Panc1 (cell line): ENCODE measurements at regions not wholly inside any gene's neighbourhood (a gene's known extent, or its start where the extent isn't known, plus 50 kb on each side); places are given as distances from the start of the nearest gene placed in this dataset.

Experiments
- ATAC-seq: fragments of 200-7000 bp; cut with Tn5 transposase; 2 replicates; pipeline ENCODE4 v1.9.1; 2020; ENCODE audit warnings: mild to moderate bottlenecking, moderate library complexity
- BruUV-seq: library from RNA; stranded (reverse); fragments of 400-500 nt; replicated peaks from 2 replicates; lab custom pipeline; 2021; lab: Mats Ljungman, UMichigan
- CTCF ChIA-PET: fragments of 300-600 bp; sonication (Branson Sonifier 250); formaldehyde crosslinking; loops from one replicate; lab custom pipeline; 2022; ENCODE audit warnings: antibody characterized with exemption; lab: Charles Lee
- POLR2A ChIA-PET: fragments of 300-600 bp; sonication (Branson Sonifier 250); formaldehyde crosslinking; loops from one replicate; lab custom pipeline; 2022; ENCODE audit warnings: antibody characterized with exemption; lab: Charles Lee
- DNase-seq: peaks from one replicate; pipeline ENCODE4 v3.0.0-alpha.2; 2010; ENCODE audit warnings: low read depth, low spot score
- H3K27ac ChIP-seq: 2 replicates; pipeline ENCODE4 v1.5.1; 2011; ENCODE audit warnings: mild to moderate bottlenecking, low read length, inconsistent platforms
- H3K27me3 ChIP-seq: fragments of 200-500 bp; sonication (Bioruptor generic); 2 replicates; pipeline ENCODE4 v1.6.0; 2014; ENCODE audit warnings: low read length, inconsistent platforms; ENCODE audit not compliant: control insufficient read depth, insufficient read depth
- H3K36me3 ChIP-seq: fragments of 200-500 bp; sonication (Bioruptor generic); 2 replicates; pipeline ENCODE4 v1.5.1; 2014; ENCODE audit warnings: inconsistent platforms, mild to moderate bottlenecking, low read length, moderate library complexity; ENCODE audit not compliant: control insufficient read depth, insufficient read depth
- H3K4me1 ChIP-seq: 2 replicates; pipeline ENCODE4 v1.5.1; 2011; ENCODE audit warnings: inconsistent platforms, mild to moderate bottlenecking, low read length, moderate library complexity; ENCODE audit not compliant: control insufficient read depth, insufficient read depth
- H3K4me3 ChIP-seq, 2 experiments: 2 replicates each; pipeline ENCODE4 v1.5.1; 2011 to 2012; ENCODE audit warnings: low read depth in 2 of 2, low read length in 2 of 2, mild to moderate bottlenecking in 2 of 2, inconsistent platforms in 1 of 2, moderate library complexity in 1 of 2
- H3K9me3 ChIP-seq: fragments of 200-500 bp; sonication (Bioruptor generic); 2 replicates; pipeline ENCODE4 v1.5.1; 2014; ENCODE audit warnings: low read depth, mild to moderate bottlenecking, inconsistent platforms, low read length, moderate library complexity; ENCODE audit not compliant: control insufficient read depth, insufficient read depth
- POLR2AphosphoS5 ChIP-seq: IDR thresholded peaks from 2 replicates; pipeline ENCODE4 v1.6.1; 2012; ENCODE audit warnings: mild to moderate bottlenecking, low read depth, low read length, moderate library complexity
- SIN3A ChIP-seq: IDR thresholded peaks from 2 replicates; pipeline ENCODE4 v1.6.1; 2012; ENCODE audit warnings: low read depth, mild to moderate bottlenecking, low read length, moderate library complexity, borderline replicate concordance; ENCODE audit not compliant: insufficient read depth
- TCF7L2 ChIP-seq: IDR thresholded peaks from 2 replicates; pipeline ENCODE4 v1.6.1; 2011; ENCODE audit warnings: mild to moderate bottlenecking, low read depth, low read length, inconsistent platforms
- in situ Hi-C: cut with HindIII; loops from 2 replicates; pipeline ENCODE4 v1.10.0; 2016; ENCODE audit warnings: low sequenced_read_pairs, low pct_unique_long_range_greater_than_20kb
- intact Hi-C: fragments of 100-400 bp; cut with micrococcal nuclease; formaldehyde crosslinking; loops from one replicate; pipeline ENCODE4 v1.10.0; 2022; ENCODE audit not compliant: unreplicated experiment
- TF ChIP-seq, protein P1 (sequence below): fragments of 450-650 bp; IDR thresholded peaks from 2 replicates; pipeline ENCODE4 v1.5.1; 2017; ENCODE audit warnings: mild to moderate bottlenecking
- TF ChIP-seq, protein P2 (sequence below), 2 experiments: IDR thresholded peaks; 2 replicates each; pipeline ENCODE4 v1.6.1; 2011 to 2012; ENCODE audit warnings: low read depth in 2 of 2, control low read depth in 1 of 2, low read length in 1 of 2, mild to moderate bottlenecking in 1 of 2, moderate library complexity in 1 of 2; ENCODE audit not compliant: insufficient read depth in 1 of 2

GRCh38 chr3:89697321-89697916, 590.0 kb downstream of the EPHA3 start:
- in situ Hi-C loops (no loop called here), intact Hi-C loops (no loop called here)
- H3K27me3 ChIP-seq, result no peaks in the 10 kb centered on the region
- H3K27ac ChIP-seq, result no peak overlapping the region
- H3K4me3 ChIP-seq, result no peak overlapping the region
- ATAC-seq (no peak), DNase-seq (no peak)
- ChIA-PET CTCF (no interaction called here), POLR2A (no interaction called here)
- no peaks in the 10 kb centered on the region for H3K9me3 ChIP-seq
- TF ChIP-seq SIN3A, result no peak
- no peak for TF ChIP-seq POLR2AphosphoS5
- TF ChIP-seq, protein P1, sequence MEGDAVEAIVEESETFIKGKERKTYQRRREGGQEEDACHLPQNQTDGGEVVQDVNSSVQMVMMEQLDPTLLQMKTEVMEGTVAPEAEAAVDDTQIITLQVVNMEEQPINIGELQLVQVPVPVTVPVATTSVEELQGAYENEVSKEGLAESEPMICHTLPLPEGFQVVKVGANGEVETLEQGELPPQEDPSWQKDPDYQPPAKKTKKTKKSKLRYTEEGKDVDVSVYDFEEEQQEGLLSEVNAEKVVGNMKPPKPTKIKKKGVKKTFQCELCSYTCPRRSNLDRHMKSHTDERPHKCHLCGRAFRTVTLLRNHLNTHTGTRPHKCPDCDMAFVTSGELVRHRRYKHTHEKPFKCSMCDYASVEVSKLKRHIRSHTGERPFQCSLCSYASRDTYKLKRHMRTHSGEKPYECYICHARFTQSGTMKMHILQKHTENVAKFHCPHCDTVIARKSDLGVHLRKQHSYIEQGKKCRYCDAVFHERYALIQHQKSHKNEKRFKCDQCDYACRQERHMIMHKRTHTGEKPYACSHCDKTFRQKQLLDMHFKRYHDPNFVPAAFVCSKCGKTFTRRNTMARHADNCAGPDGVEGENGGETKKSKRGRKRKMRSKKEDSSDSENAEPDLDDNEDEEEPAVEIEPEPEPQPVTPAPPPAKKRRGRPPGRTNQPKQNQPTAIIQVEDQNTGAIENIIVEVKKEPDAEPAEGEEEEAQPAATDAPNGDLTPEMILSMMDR, result no peak
- TF ChIP-seq TCF7L2, result no peak
- TF ChIP-seq, protein P2, sequence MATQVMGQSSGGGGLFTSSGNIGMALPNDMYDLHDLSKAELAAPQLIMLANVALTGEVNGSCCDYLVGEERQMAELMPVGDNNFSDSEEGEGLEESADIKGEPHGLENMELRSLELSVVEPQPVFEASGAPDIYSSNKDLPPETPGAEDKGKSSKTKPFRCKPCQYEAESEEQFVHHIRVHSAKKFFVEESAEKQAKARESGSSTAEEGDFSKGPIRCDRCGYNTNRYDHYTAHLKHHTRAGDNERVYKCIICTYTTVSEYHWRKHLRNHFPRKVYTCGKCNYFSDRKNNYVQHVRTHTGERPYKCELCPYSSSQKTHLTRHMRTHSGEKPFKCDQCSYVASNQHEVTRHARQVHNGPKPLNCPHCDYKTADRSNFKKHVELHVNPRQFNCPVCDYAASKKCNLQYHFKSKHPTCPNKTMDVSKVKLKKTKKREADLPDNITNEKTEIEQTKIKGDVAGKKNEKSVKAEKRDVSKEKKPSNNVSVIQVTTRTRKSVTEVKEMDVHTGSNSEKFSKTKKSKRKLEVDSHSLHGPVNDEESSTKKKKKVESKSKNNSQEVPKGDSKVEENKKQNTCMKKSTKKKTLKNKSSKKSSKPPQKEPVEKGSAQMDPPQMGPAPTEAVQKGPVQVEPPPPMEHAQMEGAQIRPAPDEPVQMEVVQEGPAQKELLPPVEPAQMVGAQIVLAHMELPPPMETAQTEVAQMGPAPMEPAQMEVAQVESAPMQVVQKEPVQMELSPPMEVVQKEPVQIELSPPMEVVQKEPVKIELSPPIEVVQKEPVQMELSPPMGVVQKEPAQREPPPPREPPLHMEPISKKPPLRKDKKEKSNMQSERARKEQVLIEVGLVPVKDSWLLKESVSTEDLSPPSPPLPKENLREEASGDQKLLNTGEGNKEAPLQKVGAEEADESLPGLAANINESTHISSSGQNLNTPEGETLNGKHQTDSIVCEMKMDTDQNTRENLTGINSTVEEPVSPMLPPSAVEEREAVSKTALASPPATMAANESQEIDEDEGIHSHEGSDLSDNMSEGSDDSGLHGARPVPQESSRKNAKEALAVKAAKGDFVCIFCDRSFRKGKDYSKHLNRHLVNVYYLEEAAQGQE (IDR thresholded peaks at IDR 0.05; ENCODE audit: insufficient read depth in 1 of 2, low read depth in 2 of 2, low read length in 1 of 2), result no peak
- H3K36me3 ChIP-seq, result no peaks in the 10 kb centered on the region
- no TSS peak for BruUV-seq
- no peaks in the 10 kb centered on the region for H3K4me1 ChIP-seq

- Histone ChIP-seq H3K9me3 (no peaks in the 10 kb centered on the region), H3K4me1 (no peaks in the 10 kb centered on the region), H3K36me3 (no peaks in the 10 kb centered on the region), H3K4me3 (no peak overlapping the region), H3K27me3 (no peaks in the 10 kb centered on the region), H3K27ac (no peak overlapping the region)
- ChIA-PET POLR2A (no interaction called here), CTCF (no interaction called here)
- DNase-seq (no peak), ATAC-seq (no peak)
- TF ChIP-seq SIN3A, result no peak
- TF ChIP-seq, protein P1, result no peak
- TF ChIP-seq, protein P2 (IDR thresholded peaks at IDR 0.05; ENCODE audit: insufficient read depth in 1 of 2, low read depth in 2 of 2, low read length in 1 of 2), result no peak
- TF ChIP-seq TCF7L2, result no peak
- TF ChIP-seq POLR2AphosphoS5, result no peak
- BruUV-seq, result no TSS peak
- in situ Hi-C loops (no loop called here), intact Hi-C loops (no loop called here)
Observed at GRCh38 chr3:89698208-89698830, 590.9 kb downstream of the EPHA3 start.
